GM12878 (cell line): ENCODE measurements at regions not wholly inside any gene's neighbourhood (a gene's known extent, or its start where the extent isn't known, plus 50 kb on each side); places are given as distances from the start of the nearest gene placed in this dataset.

Experiments
- CBFB ChIP-seq: IDR thresholded peaks from 2 replicates; pipeline ENCODE4 v1.6.1; 2016; ENCODE audit warnings: antibody characterized with exemption, low read depth
- EZH2 ChIP-seq: IDR thresholded peaks from 2 replicates; pipeline ENCODE4 v1.6.1; 2012; ENCODE audit warnings: low read depth, mild to moderate bottlenecking, control low read depth, inconsistent platforms, low read length, borderline replicate concordance; ENCODE audit not compliant: control insufficient read depth
- MYC ChIP-seq: IDR thresholded peaks from 2 replicates; pipeline ENCODE4 v1.6.1; 2011; ENCODE audit warnings: mild to moderate bottlenecking, low read length, moderate library complexity, inconsistent platforms; ENCODE audit not compliant: insufficient read depth, insufficient replicate concordance, insufficient read length, severe bottlenecking
- POLR2A ChIP-seq: IDR thresholded peaks from 2 replicates; pipeline ENCODE4 v1.6.1; 2011; ENCODE audit warnings: low read depth, mild to moderate bottlenecking, low read length
- RAD21 ChIP-seq: IDR thresholded peaks from 2 replicates; pipeline ENCODE4 v1.6.1; 2011; ENCODE audit warnings: mild to moderate bottlenecking, low read depth, low read length, moderate library complexity; ENCODE audit not compliant: insufficient read depth
- TF ChIP-seq, protein P1 (sequence below), 3 experiments: IDR thresholded peaks in 2 of 3; conservative IDR thresholded peaks in 1 of 3; 2 replicates each; pipeline ENCODE4 v1.5.1; 2011; ENCODE audit warnings: low read depth in 3 of 3, low read length in 3 of 3, mild to moderate bottlenecking in 3 of 3, control low read depth in 2 of 3, moderate library complexity in 2 of 3, inconsistent platforms in 1 of 3, mixed read lengths in 1 of 3; ENCODE audit not compliant: control insufficient read depth in 2 of 3, insufficient read depth in 1 of 3; ENCODE audit errors: extremely low read depth in 1 of 3
- TF ChIP-seq, protein P2 (sequence below): fragments of 450-650 bp; IDR thresholded peaks from 2 replicates; pipeline ENCODE4 v1.6.1; 2016; ENCODE audit warnings: mild to moderate bottlenecking

DNA sequence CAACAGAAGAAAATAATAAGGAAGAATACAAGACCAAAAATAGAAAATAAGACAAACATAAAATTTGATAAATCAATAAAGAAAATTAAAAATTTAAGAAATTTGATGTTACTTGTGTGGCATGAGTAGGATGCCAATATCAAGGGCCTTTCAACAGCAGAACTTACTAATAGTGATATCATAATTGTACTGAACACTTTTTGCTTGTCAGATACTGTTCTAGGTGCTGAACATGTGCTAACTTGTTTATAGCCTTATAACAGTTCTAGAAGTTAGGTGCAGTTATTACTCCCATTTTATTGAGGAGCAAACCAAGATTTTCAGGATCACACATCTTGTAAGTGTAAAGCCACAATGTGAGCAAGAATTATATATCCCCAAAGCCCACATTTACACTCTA, 546.0 kb upstream of the EPHA5 start:
- TF ChIP-seq EZH2 (no peak), RAD21 (no peak), MYC (no peak), POLR2A (no peak), CBFB (no peak)
- TF ChIP-seq, protein P1, sequence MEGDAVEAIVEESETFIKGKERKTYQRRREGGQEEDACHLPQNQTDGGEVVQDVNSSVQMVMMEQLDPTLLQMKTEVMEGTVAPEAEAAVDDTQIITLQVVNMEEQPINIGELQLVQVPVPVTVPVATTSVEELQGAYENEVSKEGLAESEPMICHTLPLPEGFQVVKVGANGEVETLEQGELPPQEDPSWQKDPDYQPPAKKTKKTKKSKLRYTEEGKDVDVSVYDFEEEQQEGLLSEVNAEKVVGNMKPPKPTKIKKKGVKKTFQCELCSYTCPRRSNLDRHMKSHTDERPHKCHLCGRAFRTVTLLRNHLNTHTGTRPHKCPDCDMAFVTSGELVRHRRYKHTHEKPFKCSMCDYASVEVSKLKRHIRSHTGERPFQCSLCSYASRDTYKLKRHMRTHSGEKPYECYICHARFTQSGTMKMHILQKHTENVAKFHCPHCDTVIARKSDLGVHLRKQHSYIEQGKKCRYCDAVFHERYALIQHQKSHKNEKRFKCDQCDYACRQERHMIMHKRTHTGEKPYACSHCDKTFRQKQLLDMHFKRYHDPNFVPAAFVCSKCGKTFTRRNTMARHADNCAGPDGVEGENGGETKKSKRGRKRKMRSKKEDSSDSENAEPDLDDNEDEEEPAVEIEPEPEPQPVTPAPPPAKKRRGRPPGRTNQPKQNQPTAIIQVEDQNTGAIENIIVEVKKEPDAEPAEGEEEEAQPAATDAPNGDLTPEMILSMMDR (IDR thresholded peaks at IDR 0.05 in 2 of 3, conservative IDR thresholded peaks at IDR 0.05 in 1 of 3; ENCODE audit: control insufficient read depth in 2 of 3, extremely low read depth in 1 of 3, insufficient read depth in 1 of 3, low read depth in 3 of 3, low read length in 3 of 3): no peak
- TF ChIP-seq, protein P2, sequence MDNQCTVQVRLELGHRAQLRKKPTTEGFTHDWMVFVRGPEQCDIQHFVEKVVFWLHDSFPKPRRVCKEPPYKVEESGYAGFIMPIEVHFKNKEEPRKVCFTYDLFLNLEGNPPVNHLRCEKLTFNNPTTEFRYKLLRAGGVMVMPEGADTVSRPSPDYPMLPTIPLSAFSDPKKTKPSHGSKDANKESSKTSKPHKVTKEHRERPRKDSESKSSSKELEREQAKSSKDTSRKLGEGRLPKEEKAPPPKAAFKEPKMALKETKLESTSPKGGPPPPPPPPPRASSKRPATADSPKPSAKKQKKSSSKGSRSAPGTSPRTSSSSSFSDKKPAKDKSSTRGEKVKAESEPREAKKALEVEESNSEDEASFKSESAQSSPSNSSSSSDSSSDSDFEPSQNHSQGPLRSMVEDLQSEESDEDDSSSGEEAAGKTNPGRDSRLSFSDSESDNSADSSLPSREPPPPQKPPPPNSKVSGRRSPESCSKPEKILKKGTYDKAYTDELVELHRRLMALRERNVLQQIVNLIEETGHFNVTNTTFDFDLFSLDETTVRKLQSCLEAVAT: no peak
